Testis (tissue), 2 donors: ENCODE measurements at regions not wholly inside any gene's neighbourhood (a gene's known extent, or its start where the extent isn't known, plus 50 kb on each side); places are given as distances from the start of the nearest gene placed in this dataset.

Source experiments
- DNase-seq: peaks from one replicate; pipeline ENCODE4 v3.0.0-alpha.2; 2019
- H3K27ac ChIP-seq, 2 donors: fragments of 200-600 bp; sonication (generic); one replicate each; pipeline ENCODE4 v1.5.1; 2019
- H3K27me3 ChIP-seq: fragments of 200-600 bp; sonication (generic); one replicate; pipeline ENCODE4 v1.5.1; 2019
- H3K36me3 ChIP-seq: fragments of 200-600 bp; sonication (generic); one replicate; pipeline ENCODE4 v1.5.1; 2017; ENCODE audit warnings: low read depth; ENCODE audit errors: missing control alignments
- H3K4me1 ChIP-seq: fragments of 200-600 bp; sonication (generic); one replicate; pipeline ENCODE4 v1.5.1; 2019
- H3K4me3 ChIP-seq, 2 donors: fragments of 200-600 bp; sonication (generic); one replicate each; pipeline ENCODE4 v1.5.1; 2017 to 2019
- H3K9me3 ChIP-seq: fragments of 200-600 bp; sonication (generic); one replicate; pipeline ENCODE4 v1.5.1; 2017
- CTCF ChIP-seq, 3 experiments: fragments of 450-650 bp in 2 of 3; fragments of 200-600 bp in 1 of 3; sonication (generic) in 1 of 3; IDR thresholded peaks; one replicate each; pipeline ENCODE4 v1.5.1; 2016 to 2019; ENCODE audit warnings: antibody characterized with exemption in 3 of 3, mild to moderate bottlenecking in 2 of 3, moderate library complexity in 1 of 3
- POLR2A ChIP-seq: fragments of 450-650 bp; IDR thresholded peaks from one replicate; pipeline ENCODE4 v1.6.1; 2017; ENCODE audit warnings: antibody characterized with exemption, mild to moderate bottlenecking, moderate library complexity
- WGBS, 2 donors: methylation state at CpG; one replicate each; pipeline ENCODE4 v1.1.5; 2018; 5-methylcytosine and 5-hydroxymethylcytosine counted together
- intact Hi-C: fragments of 100-400 bp; cut with DNase I; formaldehyde crosslinking; loops from one replicate; pipeline ENCODE4 v1.15.1; 2023; ENCODE audit warnings: low total_unique reads

- TF ChIP-seq POLR2A (no peak), CTCF (IDR thresholded peaks at IDR 0.05) (no peak)
- no peaks in the 10 kb centered on the region for H3K27me3 ChIP-seq
- no peak overlapping the region for H3K27ac ChIP-seq
- H3K9me3 ChIP-seq, result no peaks in the 10 kb centered on the region
- no peak overlapping the region for H3K4me3 ChIP-seq
- no peak for DNase-seq
- no peaks in the 10 kb centered on the region for H3K4me1 ChIP-seq
- WGBS, 2 donors, result 89 to 94% methylated on average over 4 of the region's 4 CpGs
- intact Hi-C loops, result no loop called here
- H3K36me3 ChIP-seq, result no peaks in the 10 kb centered on the region
These were observed 516.3 kb upstream of the ZNF608 start for GRCh38 chr5:125262782-125263181.

- WGBS, 2 donors, result 35 to 60% methylated on average over 1 of the region's 1 CpG
- intact Hi-C loops, result no loop called here
- DNase-seq, result no peak
- Histone ChIP-seq H3K27me3 (no peaks in the 10 kb centered on the region), H3K9me3 (no peaks in the 10 kb centered on the region), H3K27ac (no peak overlapping the region), H3K4me3 (no peak overlapping the region), H3K4me1 (no peaks in the 10 kb centered on the region), H3K36me3 (no peaks in the 10 kb centered on the region)
- no peak for TF ChIP-seq CTCF (IDR thresholded peaks at IDR 0.05)
- TF ChIP-seq POLR2A, result no peak
These were observed 516.9 kb upstream of the ZNF608 start for GRCh38 chr5:125263356-125263755.

GRCh38 chr5:125266106-125266505 lies 519.7 kb upstream of the ZNF608 start:
- Histone ChIP-seq H3K36me3 (no peaks in the 10 kb centered on the region), H3K27me3 (no peaks in the 10 kb centered on the region), H3K27ac (no peak overlapping the region), H3K4me3 (no peak overlapping the region), H3K4me1 (no peaks in the 10 kb centered on the region), H3K9me3 (no peaks in the 10 kb centered on the region)
- TF ChIP-seq CTCF (IDR thresholded peaks at IDR 0.05) (no peak), POLR2A (no peak)
- no peak for DNase-seq
- 59 to 80% methylated on average over 2 of the region's 2 CpGs for WGBS, 2 donors
- intact Hi-C loops, result no loop called here

- no peaks in the 10 kb centered on the region for H3K9me3 ChIP-seq
- H3K36me3 ChIP-seq, result no peaks in the 10 kb centered on the region
- TF ChIP-seq POLR2A (no peak), CTCF (IDR thresholded peaks at IDR 0.05) (no peak)
- H3K4me1 ChIP-seq, result no peaks in the 10 kb centered on the region
- H3K27me3 ChIP-seq, result no peaks in the 10 kb centered on the region
- no peak for DNase-seq
- H3K27ac ChIP-seq, result no peak overlapping the region
- 93 to 98% methylated on average over 6 of the region's 6 CpGs for WGBS, 2 donors
- H3K4me3 ChIP-seq, result no peak overlapping the region
- intact Hi-C loops, result no loop called here
These were observed 521.3 kb upstream of the ZNF608 start for GRCh38 chr5:125267636-125268248.

- no peak for DNase-seq
- intact Hi-C loops, result no loop called here
- no peak for TF ChIP-seq POLR2A
- H3K36me3 ChIP-seq, result no peaks in the 10 kb centered on the region
- H3K27me3 ChIP-seq, result no peaks in the 10 kb centered on the region
- no peaks in the 10 kb centered on the region for H3K4me1 ChIP-seq
- 66 to 75% methylated on average over 4 of the region's 4 CpGs for WGBS, 2 donors
- no peak overlapping the region for H3K27ac ChIP-seq
- H3K4me3 ChIP-seq, result no peak overlapping the region
- H3K9me3 ChIP-seq, result no peaks in the 10 kb centered on the region
These were observed 523.5 kb upstream of the ZNF608 start for GRCh38 chr5:125269926-125270325.
